Testis (tissue), 2 donors: ENCODE measurements at regions not wholly inside any gene's neighbourhood (a gene's known extent, or its start where the extent isn't known, plus 50 kb on each side); places are given as distances from the start of the nearest gene placed in this dataset.

Source experiments
- CTCF ChIP-seq, 3 experiments: fragments of 450-650 bp in 2 of 3; fragments of 200-600 bp in 1 of 3; sonication (generic) in 1 of 3; IDR thresholded peaks; one replicate each; pipeline ENCODE4 v1.5.1; 2016 to 2019; ENCODE audit warnings: antibody characterized with exemption in 3 of 3, mild to moderate bottlenecking in 2 of 3, moderate library complexity in 1 of 3
- POLR2A ChIP-seq: fragments of 450-650 bp; IDR thresholded peaks from one replicate; pipeline ENCODE4 v1.6.1; 2017; ENCODE audit warnings: antibody characterized with exemption, mild to moderate bottlenecking, moderate library complexity

GRCh38 chr6:113701552-113702254 is 155.4 kb upstream of the MARCKS start:
- TF ChIP-seq CTCF (IDR thresholded peaks at IDR 0.05), result no peak
- no peak for TF ChIP-seq POLR2A
